HepG2 (cell line): ENCODE measurements at regions not wholly inside any gene's neighbourhood (a gene's known extent, or its start where the extent isn't known, plus 50 kb on each side); places are given as distances from the start of the nearest gene placed in this dataset.

Experiments
- ATAC-seq: fragments of 200-7000 bp; cut with Tn5 transposase; 3 replicates; pipeline ENCODE4 v1.9.1; 2020; ENCODE audit warnings: mild to moderate bottlenecking, moderate library complexity
- BruUV-seq: library from RNA; stranded (reverse); fragments of 400-500 nt; replicated peaks from 2 replicates; lab custom pipeline; 2021; lab: Mats Ljungman, UMichigan
- CTCF ChIA-PET: fragments of 300-600 bp; formaldehyde crosslinking; extraction: SDS; loops from one replicate; lab custom pipeline; 2021; ENCODE audit warnings: low total read pairs, inconsistent platforms, low intra/inter-chr PET ratio; lab: Yijun Ruan, JAX
- POLR2A ChIA-PET: fragments of 350-600 bp; sonication (Branson Sonifier 250); formaldehyde crosslinking; loops from one replicate; lab custom pipeline; 2020; ENCODE audit warnings: antibody characterized with exemption, inconsistent platforms; lab: Yijun Ruan, JAX
- DNase-seq: peaks from one replicate; pipeline ENCODE4 v3.0.0-alpha.2; 2015; ENCODE audit warnings: low spot score
- FAIRE-seq: peaks from 3 replicates; lab custom pipeline; 2011; peaks lifted over from hg19 to GRCh38; lab: Jason Lieb, UNC
- H2AFZ ChIP-seq: one replicate; pipeline ENCODE4 v1.6.1; 2011; ENCODE audit warnings: low read length, inconsistent platforms
- H3K27ac ChIP-seq: fragments of 300-600 bp; 3 replicates; pipeline ENCODE4 v1.8.0; 2011; ENCODE audit warnings: mixed run types, mild to moderate bottlenecking, mixed read lengths, low read length, inconsistent platforms; ENCODE audit not compliant: insufficient read depth; ENCODE audit errors: extremely low read length
- H3K27me3 ChIP-seq, 2 experiments: fragments of 200-600 bp in 1 of 2; 2 replicates in 1 of 2; 3 replicates in 1 of 2; pipeline versions ENCODE4 v1.6.0 to v1.8.0; 2011; ENCODE audit warnings: low read length in 2 of 2, mild to moderate bottlenecking in 2 of 2, moderate library complexity in 2 of 2, inconsistent platforms in 1 of 2; ENCODE audit not compliant: insufficient read depth in 2 of 2, control insufficient read depth in 1 of 2
- H3K36me3 ChIP-seq, 2 experiments: fragments of 200-600 bp in 1 of 2; replicated peaks in 1 of 2; 2 replicates in 1 of 2; 3 replicates in 1 of 2; pipeline versions ENCODE4 v1.5.1 to v1.8.0; 2011; ENCODE audit warnings: low read length in 2 of 2, inconsistent platforms in 1 of 2; ENCODE audit not compliant: insufficient read depth in 2 of 2, control insufficient read depth in 1 of 2
- H3K4me1 ChIP-seq: 2 replicates; pipeline ENCODE4 v1.5.1; 2012; ENCODE audit warnings: low read length, inconsistent platforms; ENCODE audit not compliant: insufficient read depth
- H3K4me2 ChIP-seq: 2 replicates; pipeline ENCODE4 v1.6.0; 2011; ENCODE audit warnings: low read depth, low read length, inconsistent platforms
- H3K4me3 ChIP-seq, 3 experiments: fragments of 200-600 bp in 1 of 3; sonication (generic), shearing (Covaris generic) in 1 of 3; replicated peaks in 1 of 3; 2 replicates each; pipeline ENCODE4 v1.5.1; 2011 to 2016; ENCODE audit warnings: low read length in 3 of 3, inconsistent platforms in 2 of 3, low read depth in 2 of 3, mild to moderate bottlenecking in 2 of 3, control low read depth in 1 of 3, mixed read lengths in 1 of 3; ENCODE audit not compliant: insufficient read depth in 1 of 3
- H3K79me2 ChIP-seq: one replicate; pipeline ENCODE4 v1.6.1; 2011; ENCODE audit warnings: low read length, inconsistent platforms; ENCODE audit not compliant: insufficient read depth
- H3K9ac ChIP-seq: 2 replicates; pipeline ENCODE4 v1.6.0; 2011; ENCODE audit warnings: mild to moderate bottlenecking, low read depth, low read length, inconsistent platforms; ENCODE audit not compliant: insufficient read depth
- H3K9me3 ChIP-seq: 2 replicates; pipeline ENCODE4 v1.5.1; 2012; ENCODE audit warnings: mild to moderate bottlenecking, low read length
- H4K20me1 ChIP-seq: 2 replicates; pipeline ENCODE4 v1.6.0; 2011; ENCODE audit warnings: inconsistent platforms, mild to moderate bottlenecking, low read length, moderate library complexity; ENCODE audit not compliant: insufficient read depth
- EZH2 ChIP-seq: conservative IDR thresholded peaks from 2 replicates; pipeline ENCODE4 v1.6.1; 2012; ENCODE audit warnings: mild to moderate bottlenecking, low read depth, low read length, moderate library complexity
- FOXA1 ChIP-seq, 2 experiments: fragments of 450-650 bp in 1 of 2; sonication (generic) in 1 of 2; formaldehyde crosslinking in 1 of 2; IDR thresholded peaks; 2 replicates each; pipeline versions ENCODE4 v1.4.0 to v1.6.1; 2016 to 2020; ENCODE audit warnings: missing genetic modification reagents in 1 of 2
- HMG20A ChIP-seq: IDR thresholded peaks from 2 replicates; pipeline ENCODE4 v1.6.1; 2016; ENCODE audit warnings: borderline replicate concordance
- HNF4G ChIP-seq, 2 experiments: sonication (generic) in 1 of 2; formaldehyde crosslinking in 1 of 2; IDR thresholded peaks; 2 replicates each; pipeline versions ENCODE4 v1.4.0 to v1.6.1; 2011 to 2020; ENCODE audit warnings: borderline replicate concordance in 2 of 2, low read depth in 2 of 2, mild to moderate bottlenecking in 2 of 2, low read length in 1 of 2, missing genetic modification reagents in 1 of 2, moderate library complexity in 1 of 2
- HOMEZ ChIP-seq: IDR thresholded peaks from 2 replicates; pipeline ENCODE4 v1.6.1; 2016; ENCODE audit warnings: low read depth
- HOXA5 ChIP-seq: sonication (generic); formaldehyde crosslinking; IDR thresholded peaks from 2 replicates; pipeline ENCODE4 v1.4.0; 2020; ENCODE audit warnings: missing genetic modification reagents
- LBX2 ChIP-seq: sonication (generic); formaldehyde crosslinking; IDR thresholded peaks from 2 replicates; pipeline ENCODE4 v1.5.0; 2020; ENCODE audit warnings: missing genetic modification reagents, mild to moderate bottlenecking, borderline replicate concordance
- MAF1 ChIP-seq: sonication (generic); formaldehyde crosslinking; IDR thresholded peaks from 2 replicates; pipeline ENCODE4 v1.5.0; 2020; ENCODE audit warnings: missing genetic modification reagents, borderline replicate concordance
- MAFK ChIP-seq, 2 experiments: IDR thresholded peaks in 1 of 2; conservative IDR thresholded peaks in 1 of 2; 2 replicates each; pipeline ENCODE4 v1.6.1; 2011; ENCODE audit warnings: improper control_type of control experiment in 2 of 2, low read length in 2 of 2
- MNT ChIP-seq: fragments of 450-650 bp; IDR thresholded peaks from 2 replicates; pipeline ENCODE4 v1.6.1; 2016
- PPARG ChIP-seq: conservative IDR thresholded peaks from 2 replicates; pipeline ENCODE4 v1.6.1; 2016; ENCODE audit warnings: missing biosample characterization, missing genetic modification reagents
- REXO4 ChIP-seq: sonication (generic); formaldehyde crosslinking; IDR thresholded peaks from 2 replicates; pipeline ENCODE4 v1.8.0; 2022; ENCODE audit warnings: missing genetic modification reagents, mild to moderate bottlenecking, borderline replicate concordance
- SCMH1 ChIP-seq: sonication (generic); formaldehyde crosslinking; IDR thresholded peaks from 2 replicates; pipeline ENCODE4 v1.9.0; 2021; ENCODE audit warnings: missing genetic modification reagents, mild to moderate bottlenecking, borderline replicate concordance
- SNAPC2 ChIP-seq: sonication (generic); formaldehyde crosslinking; IDR thresholded peaks from 2 replicates; pipeline ENCODE4 v1.8.1; 2022; ENCODE audit warnings: mild to moderate bottlenecking, missing genetic modification reagents
- ZFP1 ChIP-seq: IDR thresholded peaks from 2 replicates; pipeline ENCODE4 v1.6.1; 2016
- ZMAT5 ChIP-seq: sonication (generic); formaldehyde crosslinking; IDR thresholded peaks from 2 replicates; pipeline ENCODE4 v1.5.0; 2020; ENCODE audit warnings: mild to moderate bottlenecking, low read depth, missing genetic modification reagents, borderline replicate concordance
- ZNF24 ChIP-seq: fragments of 450-650 bp; IDR thresholded peaks from 2 replicates; pipeline ENCODE4 v1.6.1; 2017; ENCODE audit warnings: antibody characterized with exemption, mild to moderate bottlenecking
- ZNF746 ChIP-seq: sonication (generic); formaldehyde crosslinking; IDR thresholded peaks from 2 replicates; pipeline ENCODE4 v1.8.0; 2022; ENCODE audit warnings: mild to moderate bottlenecking, missing genetic modification reagents
- ZUFSP ChIP-seq: sonication (generic); formaldehyde crosslinking; IDR thresholded peaks from 2 replicates; pipeline ENCODE4 v1.9.0; 2021; ENCODE audit warnings: missing genetic modification reagents, mild to moderate bottlenecking, borderline replicate concordance
- WGBS: methylation state at CpG from one replicate; pipeline ENCODE4 v1.1.6; 2017; ENCODE audit warnings: low lambda C conversion rate; 5-methylcytosine and 5-hydroxymethylcytosine counted together
- in situ Hi-C: cut with HindIII; loops from 2 replicates; pipeline ENCODE4 v1.10.0; 2017; ENCODE audit warnings: low pct_unique_long_range_greater_than_20kb; ENCODE audit not compliant: extremely low pct_ligation_motif_present
- intact Hi-C: fragments of 100-400 bp; cut with micrococcal nuclease; formaldehyde crosslinking; loops from one replicate; pipeline ENCODE4 v1.10.0; 2022; ENCODE audit not compliant: unreplicated experiment

GRCh38 chr2:175808858-175809257, 193.2 kb downstream of the LNPK start (continued):
- TF ChIP-seq MNT (no peak), FOXA1 (IDR thresholded peaks at IDR 0.05) (no peak), FOXA1 (CRISPR knock-in tag; IDR thresholded peaks at IDR 0.05) (no peak), LBX2 (CRISPR knock-in tag) (no peak), HOXA5 (CRISPR knock-in tag) (no peak), EZH2 (no peak)
- TF ChIP-seq, all 625 proteins: peak for 0

GRCh38 chr2:175808078-175808477, 194.0 kb downstream of the LNPK start:
- H2AFZ ChIP-seq, result no peak overlapping the region
- H3K27me3 ChIP-seq, result no peaks in the 10 kb centered on the region
- no TSS peak for BruUV-seq
- no peaks in the 10 kb centered on the region for H3K36me3 ChIP-seq
- H3K4me1 ChIP-seq, result no peaks in the 10 kb centered on the region
- no peak overlapping the region for H3K27ac ChIP-seq
- CTCF ChIA-PET, result no interaction called here
- in situ Hi-C loops (no loop called here), intact Hi-C loops (no loop called here)
- FAIRE-seq, result no peak
- H3K9me3 ChIP-seq, result no peaks in the 10 kb centered on the region
- no peaks in the 10 kb centered on the region for H4K20me1 ChIP-seq
- DNase-seq, result no peak
- no peak for ATAC-seq
- POLR2A ChIA-PET, result no interaction called here
- H3K4me2 ChIP-seq, result no peak overlapping the region
- H3K9ac ChIP-seq, result no peak overlapping the region
- no peaks in the 10 kb centered on the region for H3K79me2 ChIP-seq
- H3K4me3 ChIP-seq, result no peak overlapping the region
- 15% methylated on average over 1 of the region's 1 CpG for WGBS
- TF ChIP-seq ZFP1 (CRISPR knock-in tag), result no peak
- no peak for TF ChIP-seq HMG20A (CRISPR knock-in tag)
- TF ChIP-seq ZUFSP (CRISPR knock-in tag), result no peak
- no peak for TF ChIP-seq MAF1 (CRISPR knock-in tag)
- TF ChIP-seq HOMEZ (CRISPR knock-in tag), result no peak
- no peak for TF ChIP-seq ZNF24
- no peak for TF ChIP-seq HNF4G (IDR thresholded peaks at IDR 0.05; ENCODE audit: borderline replicate concordance, low read depth, low read length)
- no peak for TF ChIP-seq HNF4G (CRISPR knock-in tag; IDR thresholded peaks at IDR 0.05; ENCODE audit: borderline replicate concordance, low read depth)
- no peak for TF ChIP-seq MAFK (conservative IDR thresholded peaks at IDR 0.05 in 1 of 2, IDR thresholded peaks at IDR 0.05 in 1 of 2; ENCODE audit: low read length in 2 of 2)
- no peak for TF ChIP-seq ZMAT5
- no peak for TF ChIP-seq SNAPC2 (CRISPR knock-in tag)
- TF ChIP-seq ZNF746, result no peak
- TF ChIP-seq PPARG (CRISPR knock-in tag), result no peak
- TF ChIP-seq REXO4 (CRISPR knock-in tag), result no peak
- no peak for TF ChIP-seq SCMH1 (CRISPR knock-in tag)
